Mesendoderm (in vitro differentiated cells): ENCODE measurements at regions not wholly inside any gene's neighbourhood (a gene's known extent, or its start where the extent isn't known, plus 50 kb on each side); places are given as distances from the start of the nearest gene placed in this dataset.

Experiments
- DNase-seq: peaks from one replicate; pipeline ENCODE4 v3.0.0; 2013
- H2AK5ac ChIP-seq: 2 replicates; pipeline ENCODE4 v1.6.1; 2013; ENCODE audit warnings: low read length, inconsistent platforms
- H2BK120ac ChIP-seq: 2 replicates; pipeline ENCODE4 v1.6.1; 2013; ENCODE audit warnings: low read depth, mild to moderate bottlenecking, low read length, moderate library complexity, mixed read lengths
- H2BK15ac ChIP-seq: replicated peaks from 2 replicates; pipeline ENCODE4 v1.6.1; 2013; ENCODE audit warnings: low read depth, mild to moderate bottlenecking, moderate library complexity
- H2BK5ac ChIP-seq: 2 replicates; pipeline ENCODE4 v1.6.1; 2013; ENCODE audit warnings: low read length, inconsistent platforms
- H3K18ac ChIP-seq: 2 replicates; pipeline ENCODE4 v1.6.1; 2013; ENCODE audit warnings: mild to moderate bottlenecking, low read length, mixed read lengths
- H3K23ac ChIP-seq: one replicate; pipeline ENCODE4 v1.6.1; 2013; ENCODE audit warnings: low read length
- H3K27ac ChIP-seq: 2 replicates; pipeline ENCODE4 v1.5.1; 2013; ENCODE audit warnings: low read depth, mild to moderate bottlenecking, inconsistent platforms, low read length, moderate library complexity
- H3K27me3 ChIP-seq: 2 replicates; pipeline ENCODE4 v1.6.1; 2013; ENCODE audit warnings: low read length, control low read depth, mild to moderate bottlenecking, inconsistent platforms; ENCODE audit not compliant: insufficient read depth, poor library complexity
- H3K36me3 ChIP-seq: 2 replicates; pipeline ENCODE4 v1.6.1; 2013; ENCODE audit warnings: low read length, inconsistent platforms; ENCODE audit not compliant: control insufficient read depth, insufficient read depth
- H3K4ac ChIP-seq: one replicate; pipeline ENCODE4 v1.6.1; 2013; ENCODE audit warnings: low read depth, mild to moderate bottlenecking, low read length, moderate library complexity
- H3K4me1 ChIP-seq: 2 replicates; pipeline ENCODE4 v1.6.1; 2013; ENCODE audit warnings: low read depth, low read length, inconsistent platforms; ENCODE audit not compliant: control insufficient read depth
- H3K4me2 ChIP-seq: 2 replicates; pipeline ENCODE4 v1.6.1; 2013; ENCODE audit warnings: low read length
- H3K4me3 ChIP-seq: 2 replicates; pipeline ENCODE4 v1.5.1; 2013; ENCODE audit warnings: mild to moderate bottlenecking, low read length
- H3K56ac ChIP-seq: one replicate; pipeline ENCODE4 v1.6.1; 2013; ENCODE audit warnings: low read length
- H3K79me1 ChIP-seq: 2 replicates; pipeline ENCODE4 v1.6.1; 2013; ENCODE audit warnings: low read length, inconsistent platforms
- H3K79me2 ChIP-seq: 2 replicates; pipeline ENCODE4 v1.6.1; 2013; ENCODE audit warnings: mild to moderate bottlenecking, low read length; ENCODE audit not compliant: control insufficient read depth, insufficient read depth
- H3K9ac ChIP-seq: 2 replicates; pipeline ENCODE4 v1.6.1; 2013; ENCODE audit warnings: low read length, inconsistent platforms
- H4K5ac ChIP-seq: one replicate; pipeline ENCODE4 v1.6.1; 2013; ENCODE audit warnings: low read length
- H4K8ac ChIP-seq: one replicate; pipeline ENCODE4 v1.6.1; 2013; ENCODE audit warnings: low read depth, mild to moderate bottlenecking, control low read depth, low read length, moderate library complexity
- WGBS: extraction: QIAGEN DNeasy Blood & Tissue Kit; methylation state at CpG from one replicate; pipeline ENCODE4 v1.1.7; 2013; ENCODE audit warnings: low lambda C conversion rate, missing lambda C conversion rate; ENCODE audit not compliant: insufficient coverage; ENCODE audit errors: extremely low coverage; 5-methylcytosine and 5-hydroxymethylcytosine counted together

DNA sequence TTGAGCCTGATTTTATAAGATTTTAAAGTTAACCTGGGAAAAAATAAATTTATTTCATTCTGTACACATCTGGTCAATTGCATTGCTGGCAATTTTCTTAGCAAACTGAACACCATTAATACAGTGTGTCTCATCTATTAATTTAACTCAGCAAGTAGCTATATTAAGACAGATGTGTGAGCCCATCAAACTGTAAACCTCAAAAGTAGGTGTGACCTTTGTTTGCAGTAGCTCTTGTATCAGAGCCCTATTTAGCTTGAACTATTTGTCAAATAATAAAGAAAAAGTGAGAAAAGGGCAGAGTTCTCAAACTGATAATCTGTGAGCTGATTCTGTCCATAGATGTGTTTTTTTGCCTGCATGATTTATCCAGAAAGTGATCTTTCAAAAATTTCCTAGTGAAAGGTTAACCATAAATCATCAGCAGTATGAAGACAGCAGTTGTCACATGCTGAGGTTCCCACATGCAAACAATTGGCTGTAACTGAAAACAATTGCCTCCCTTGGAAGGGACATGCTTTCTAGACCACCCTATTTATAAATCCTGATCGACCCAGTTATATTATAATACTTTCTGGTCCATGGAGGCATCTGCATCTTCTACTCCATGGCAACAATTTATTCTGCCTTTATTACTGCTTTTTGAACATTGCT is 646.5 kb downstream of the NSUN3 start:
- H4K5ac ChIP-seq: no peak overlapping the region
- no peak overlapping the region for H3K18ac ChIP-seq
- H3K4me1 ChIP-seq: no peaks in the 10 kb centered on the region
- no peak overlapping the region for H3K4ac ChIP-seq
- no CpG with 5 or more reads among the region's 1 CpG for WGBS
- H3K9ac ChIP-seq: no peak overlapping the region
- H2BK5ac ChIP-seq: no peak overlapping the region
- no peak overlapping the region for H3K56ac ChIP-seq
- H2AK5ac ChIP-seq: no peak overlapping the region
- H3K4me2 ChIP-seq: no peak overlapping the region
- H3K79me1 ChIP-seq: no peaks in the 10 kb centered on the region
- no peak overlapping the region for H2BK120ac ChIP-seq
- H3K4me3 ChIP-seq: no peak overlapping the region
- no peak overlapping the region for H3K23ac ChIP-seq
- H3K27me3 ChIP-seq: no peaks in the 10 kb centered on the region
- DNase-seq: peak; percentile 33
- no peaks in the 10 kb centered on the region for H3K79me2 ChIP-seq
- H3K36me3 ChIP-seq: no peaks in the 10 kb centered on the region
- H4K8ac ChIP-seq: no peak overlapping the region
- no peak overlapping the region for H2BK15ac ChIP-seq
- no peak overlapping the region for H3K27ac ChIP-seq

DNA sequence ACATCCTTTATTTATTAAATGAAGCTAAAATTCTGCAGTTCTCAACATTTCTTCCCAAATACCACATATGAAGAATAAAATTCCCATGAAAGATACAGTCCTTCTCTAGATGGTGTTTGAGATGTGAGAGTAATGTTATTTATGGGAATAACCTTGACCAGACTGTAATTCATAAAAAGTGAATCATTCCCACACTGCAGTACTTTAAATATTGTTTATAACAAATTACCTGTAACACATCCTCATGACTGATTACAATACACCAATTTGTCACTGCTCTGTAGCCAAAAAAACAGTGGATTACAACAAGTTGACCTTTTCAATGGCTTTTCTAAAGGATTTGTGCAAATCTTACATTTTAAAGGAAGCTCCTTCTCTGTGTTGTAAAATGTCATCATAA is 651.3 kb downstream of the NSUN3 start:
- DNase-seq: no peak
- Histone ChIP-seq H2BK120ac (no peak overlapping the region), H3K18ac (no peak overlapping the region), H3K79me2 (no peaks in the 10 kb centered on the region), H3K27ac (no peak overlapping the region), H3K9ac (no peak overlapping the region), H3K4me1 (no peaks in the 10 kb centered on the region), H4K5ac (no peak overlapping the region), H2BK5ac (no peak overlapping the region), H2AK5ac (no peak overlapping the region), H3K79me1 (no peaks in the 10 kb centered on the region), H2BK15ac (no peak overlapping the region), H3K56ac (no peak overlapping the region), H3K36me3 (no peaks in the 10 kb centered on the region), H4K8ac (no peak overlapping the region), H3K27me3 (no peaks in the 10 kb centered on the region), H3K4ac (no peak overlapping the region), H3K4me2 (no peak overlapping the region), H3K4me3 (no peak overlapping the region), H3K23ac (no peak overlapping the region)

DNA sequence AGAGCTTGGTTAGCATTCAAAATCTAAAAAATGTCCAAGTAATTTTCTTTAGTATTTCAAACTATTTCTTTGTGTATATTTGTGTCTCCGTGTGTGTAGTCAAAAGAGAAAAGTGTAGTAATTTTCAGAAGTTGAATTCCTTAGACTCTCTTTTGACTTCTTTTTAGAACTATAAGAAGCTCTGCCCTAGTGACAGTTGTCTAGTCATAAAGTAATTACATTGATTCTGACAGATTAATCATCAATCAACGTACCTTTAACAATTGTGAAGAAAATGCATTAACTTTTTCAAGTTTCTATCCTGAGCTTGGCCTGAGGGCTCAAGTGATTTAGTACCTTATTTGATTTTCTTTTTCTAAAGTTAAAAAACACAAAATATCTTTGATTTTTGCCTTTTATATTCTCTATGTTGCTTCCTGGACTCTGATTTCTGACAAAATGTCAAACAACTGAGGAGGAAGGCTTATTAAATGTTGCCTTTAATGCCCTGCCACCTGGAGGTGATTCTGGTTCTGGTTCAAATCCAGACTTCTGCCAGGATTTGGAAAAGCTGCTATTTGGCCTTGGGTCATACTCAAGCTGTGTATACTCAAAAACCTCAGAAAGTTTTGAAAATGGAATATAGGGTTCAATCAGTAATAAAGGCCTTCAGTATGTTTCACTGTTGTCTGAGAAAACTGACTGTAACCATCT is 653.6 kb downstream of the NSUN3 start:
- no CpG with 5 or more reads among the region's 2 CpGs for WGBS
- H3K18ac ChIP-seq: no peak overlapping the region
- H3K9ac ChIP-seq: no peak overlapping the region

DNA sequence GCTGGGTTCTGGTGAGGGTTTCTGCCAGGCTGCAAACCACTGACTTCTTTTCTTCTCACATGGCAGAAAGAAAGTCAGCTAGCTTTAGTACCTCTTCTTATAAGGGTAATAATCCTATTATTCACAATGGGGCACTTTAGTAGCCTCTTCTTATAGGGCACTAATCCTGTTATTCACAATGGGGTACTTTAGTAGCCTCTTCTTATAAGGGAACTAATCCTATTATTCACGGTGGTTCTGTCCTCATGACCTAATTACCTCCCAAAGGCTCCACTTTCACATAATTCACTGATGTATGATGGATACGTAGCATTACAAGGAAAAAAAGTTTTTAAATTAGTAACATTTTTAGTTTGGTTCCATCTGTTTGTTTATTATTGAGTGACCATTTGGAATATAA is 671.3 kb downstream of the NSUN3 start:
- no peak overlapping the region for H3K4me2 ChIP-seq
- H2BK15ac ChIP-seq: no peak overlapping the region
- no peak overlapping the region for H3K18ac ChIP-seq
- H4K5ac ChIP-seq: no peak overlapping the region
- H3K36me3 ChIP-seq: no peaks in the 10 kb centered on the region
- no peak overlapping the region for H4K8ac ChIP-seq
- no CpG with 5 or more reads among the region's 2 CpGs for WGBS
- H2BK5ac ChIP-seq: no peak overlapping the region
- H3K4me3 ChIP-seq: no peak overlapping the region
- no peak overlapping the region for H3K23ac ChIP-seq
- H3K79me1 ChIP-seq: no peaks in the 10 kb centered on the region
- no peak overlapping the region for H3K56ac ChIP-seq
- no peaks in the 10 kb centered on the region for H3K79me2 ChIP-seq
- no peak overlapping the region for H3K4ac ChIP-seq
- H3K27ac ChIP-seq: no peak overlapping the region
- no peaks in the 10 kb centered on the region for H3K27me3 ChIP-seq
- H2BK120ac ChIP-seq: no peak overlapping the region
- no peak overlapping the region for H2AK5ac ChIP-seq
- peak; percentile 33 for DNase-seq
- H3K9ac ChIP-seq: no peak overlapping the region
- no peaks in the 10 kb centered on the region for H3K4me1 ChIP-seq

More for the DNA sequence above, 653.6 kb downstream of the NSUN3 start:
- DNase-seq: peak; percentile 39
- Histone ChIP-seq H3K79me1 (no peaks in the 10 kb centered on the region), H3K79me2 (no peaks in the 10 kb centered on the region), H3K27ac (no peak overlapping the region), H4K8ac (no peak overlapping the region), H3K4me3 (no peak overlapping the region), H3K4me1 (no peaks in the 10 kb centered on the region), H3K4me2 (no peak overlapping the region), H2BK5ac (no peak overlapping the region), H2AK5ac (no peak overlapping the region), H3K56ac (no peak overlapping the region), H3K36me3 (no peaks in the 10 kb centered on the region), H3K4ac (no peak overlapping the region), H2BK120ac (no peak overlapping the region), H4K5ac (no peak overlapping the region), H2BK15ac (no peak overlapping the region), H3K27me3 (no peaks in the 10 kb centered on the region), H3K23ac (no peak overlapping the region)

- H3K4me2 ChIP-seq: no peak overlapping the region
- H3K23ac ChIP-seq: no peak overlapping the region
- H4K5ac ChIP-seq: no peak overlapping the region
- no peak overlapping the region for H2BK120ac ChIP-seq
- H2BK15ac ChIP-seq: no peak overlapping the region
- no peaks in the 10 kb centered on the region for H3K27me3 ChIP-seq
- no peak overlapping the region for H4K8ac ChIP-seq
- no peak overlapping the region for H3K4ac ChIP-seq
- H3K79me1 ChIP-seq: no peaks in the 10 kb centered on the region
- H2BK5ac ChIP-seq: no peak overlapping the region
- no peaks in the 10 kb centered on the region for H3K4me1 ChIP-seq
- DNase-seq: no peak
- no peak overlapping the region for H3K56ac ChIP-seq
- H3K36me3 ChIP-seq: no peaks in the 10 kb centered on the region
- WGBS: no CpG with 5 or more reads among the region's 2 CpGs
- no peak overlapping the region for H3K18ac ChIP-seq
- no peak overlapping the region for H3K4me3 ChIP-seq
- no peak overlapping the region for H3K9ac ChIP-seq
- no peak overlapping the region for H3K27ac ChIP-seq
- H2AK5ac ChIP-seq: no peak overlapping the region
- no peaks in the 10 kb centered on the region for H3K79me2 ChIP-seq
Measured at GRCh38 chr3:94735354-94735753, 672.5 kb downstream of the NSUN3 start.

GRCh38 chr3:94737116-94737515 is 674.3 kb downstream of the NSUN3 start:
- Histone ChIP-seq H3K27ac (no peak overlapping the region), H3K27me3 (no peaks in the 10 kb centered on the region), H3K79me2 (no peaks in the 10 kb centered on the region)

More at GRCh38 chr3:94737116-94737515, 674.3 kb downstream of the NSUN3 start:
- H3K4me3 ChIP-seq: no peak overlapping the region
- WGBS: no CpG with 5 or more reads among the region's 2 CpGs
- H3K4me2 ChIP-seq: no peak overlapping the region
- no peak overlapping the region for H3K56ac ChIP-seq
- H2BK5ac ChIP-seq: no peak overlapping the region
- no peak overlapping the region for H4K8ac ChIP-seq
- no peak overlapping the region for H2BK15ac ChIP-seq
- no peak overlapping the region for H4K5ac ChIP-seq
- H3K36me3 ChIP-seq: no peaks in the 10 kb centered on the region
- no peak overlapping the region for H3K9ac ChIP-seq
- no peak overlapping the region for H2AK5ac ChIP-seq
- no peak overlapping the region for H3K4ac ChIP-seq
- H2BK120ac ChIP-seq: no peak overlapping the region
- H3K18ac ChIP-seq: no peak overlapping the region
- H3K79me1 ChIP-seq: no peaks in the 10 kb centered on the region
- no peak overlapping the region for H3K23ac ChIP-seq
- DNase-seq: no peak
- H3K4me1 ChIP-seq: no peaks in the 10 kb centered on the region
